HG02870 (cell line): ENCODE measurements at regions not wholly inside any gene's neighbourhood (a gene's known extent, or its start where the extent isn't known, plus 50 kb on each side); places are given as distances from the start of the nearest gene placed in this dataset.
"Not testable (repeated sequence)": the region's sequence is repeated elsewhere in the genome, so short reads cannot be mapped to it uniquely, and the experiment has no call there.

Source experiments
- ATAC-seq: cut with Tn5 transposase; IDR thresholded peaks from one replicate; pipeline ENCODE4 v1.9.1; 2021; ENCODE audit warnings: mild to moderate bottlenecking, moderate library complexity; ENCODE audit not compliant: unreplicated experiment

- no peak for ATAC-seq
These were observed 122.0 kb upstream of the APCDD1 start for GRCh38 chr18:10332452-10332851.

GRCh38 chr18:10336749-10337350 is 117.6 kb upstream of the APCDD1 start:
- no peak for ATAC-seq

- ATAC-seq = no peak
These were observed 113.6 kb upstream of the APCDD1 start for GRCh38 chr18:10340821-10341220.

GRCh38 chr18:10343778-10344177 is 110.7 kb upstream of the APCDD1 start:
- no peak for ATAC-seq

- no peak for ATAC-seq
These were observed 107.6 kb upstream of the APCDD1 start for GRCh38 chr18:10346749-10347415.

GRCh38 chr18:10349561-10349960 is 104.9 kb upstream of the APCDD1 start:
- ATAC-seq = no peak

- no peak for ATAC-seq
These were observed 103.8 kb upstream of the APCDD1 start for GRCh38 chr18:10350661-10351060.

- ATAC-seq = no peak
These were observed 103.1 kb upstream of the APCDD1 start for GRCh38 chr18:10351219-10351818.

GRCh38 chr18:10351858-10352257 is 102.6 kb upstream of the APCDD1 start:
- ATAC-seq = no peak

- ATAC-seq = no peak
These were observed 101.8 kb upstream of the APCDD1 start for GRCh38 chr18:10352671-10353070.

- no peak for ATAC-seq
These were observed 100.6 kb upstream of the APCDD1 start for GRCh38 chr18:10353791-10354190.

GRCh38 chr18:10354241-10354811 is 100.1 kb upstream of the APCDD1 start:
- no peak for ATAC-seq

GRCh38 chr18:10354890-10355289 is 99.5 kb upstream of the APCDD1 start:
- ATAC-seq = no peak

GRCh38 chr18:10356999-10357398 is 97.4 kb upstream of the APCDD1 start:
- ATAC-seq = not testable (repeated sequence)

GRCh38 chr18:10361660-10362059 is 92.8 kb upstream of the APCDD1 start:
- no peak for ATAC-seq

GRCh38 chr18:10365021-10365500 is 89.4 kb upstream of the APCDD1 start:
- no peak for ATAC-seq

- ATAC-seq = no peak
These were observed 88.5 kb upstream of the APCDD1 start for GRCh38 chr18:10365901-10366300.

- ATAC-seq = no peak
These were observed 86.6 kb upstream of the APCDD1 start for GRCh38 chr18:10367836-10368235.

- no peak for ATAC-seq
These were observed 85.7 kb upstream of the APCDD1 start for GRCh38 chr18:10368456-10369453.

- no peak for ATAC-seq
These were observed 83.7 kb upstream of the APCDD1 start for GRCh38 chr18:10370716-10371115.

- no peak for ATAC-seq
These were observed 83.3 kb upstream of the APCDD1 start for GRCh38 chr18:10371165-10371564.
